GM19043 (cell line): ENCODE measurements at regions not wholly inside any gene's neighbourhood (a gene's known extent, or its start where the extent isn't known, plus 50 kb on each side); places are given as distances from the start of the nearest gene placed in this dataset.
"Not testable (repeated sequence)": the region's sequence is repeated elsewhere in the genome, so short reads cannot be mapped to it uniquely, and the experiment has no call there.

Experiments used
- ATAC-seq: cut with Tn5 transposase; IDR thresholded peaks from one replicate; pipeline ENCODE4 v1.9.1; 2021; ENCODE audit warnings: low read depth; ENCODE audit not compliant: unreplicated experiment

DNA sequence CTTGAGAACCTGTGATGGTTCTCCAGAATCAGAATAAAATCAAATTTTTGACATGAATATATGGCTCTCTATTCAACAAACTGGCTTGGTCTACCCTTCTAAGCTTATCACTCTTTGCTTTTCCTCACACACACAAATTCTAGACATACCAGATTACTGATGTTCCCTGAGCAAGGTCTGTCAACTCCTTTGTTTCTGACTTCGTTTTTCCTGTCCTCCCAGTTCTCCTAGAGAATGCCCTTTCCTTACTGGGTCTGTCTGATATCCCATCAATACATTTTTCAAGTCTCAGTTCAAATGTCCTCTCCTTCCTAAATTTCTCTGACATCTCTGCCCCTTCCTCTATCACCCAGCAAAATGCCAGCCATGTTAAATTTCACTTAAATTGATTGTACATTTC lies 202.1 kb upstream of the IGFBP7 start:
- no peak for ATAC-seq

GRCh38 chr4:57309658-57310057 lies 199.5 kb upstream of the IGFBP7 start:
- ATAC-seq = no peak

DNA sequence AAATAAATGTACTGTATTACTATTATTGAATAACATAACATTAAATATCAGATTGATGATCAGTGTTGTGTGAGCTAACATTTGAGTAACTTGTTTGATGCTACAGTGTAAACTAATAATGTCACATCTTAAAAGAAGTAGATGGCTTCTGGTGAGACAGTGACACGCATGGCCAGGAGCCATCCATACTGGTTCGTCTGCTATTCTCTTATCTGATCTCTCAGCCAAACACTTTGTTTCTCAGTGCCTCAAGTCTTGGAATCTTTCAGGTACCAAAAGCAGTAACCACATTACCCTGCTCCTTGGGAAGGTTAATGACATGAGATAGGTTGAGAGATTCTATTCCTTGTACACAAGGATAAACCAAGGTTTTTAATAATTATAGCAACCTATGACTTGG lies 198.1 kb upstream of the IGFBP7 start:
- no peak for ATAC-seq

DNA sequence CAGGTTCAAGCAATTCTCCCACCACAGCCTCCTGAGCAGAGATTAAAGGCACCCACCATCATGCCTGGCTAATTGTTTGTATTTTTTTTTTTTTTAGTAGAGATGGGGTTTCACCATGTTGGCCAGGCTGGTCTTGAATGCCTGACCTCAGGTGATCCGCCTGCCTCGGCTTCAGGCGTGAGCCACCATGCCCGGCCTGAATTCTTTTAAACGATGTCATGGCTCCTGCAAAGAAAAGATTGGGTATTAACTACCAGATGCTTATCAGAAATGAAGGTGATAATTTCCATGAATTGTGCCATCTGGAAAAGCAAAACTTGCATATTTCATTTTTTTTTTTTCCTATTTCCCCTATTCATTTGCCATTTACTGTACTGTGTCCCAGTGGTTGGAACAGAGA lies 195.7 kb upstream of the IGFBP7 start:
- ATAC-seq = no peak

- no peak for ATAC-seq
Measured at GRCh38 chr4:57303012-57303751, 193.0 kb upstream of the IGFBP7 start.

- ATAC-seq = not testable (repeated sequence)
Measured at GRCh38 chr4:57300300-57300699, 190.1 kb upstream of the IGFBP7 start.

GRCh38 chr4:57291911-57292310 lies 181.7 kb upstream of the IGFBP7 start:
- no peak for ATAC-seq

DNA sequence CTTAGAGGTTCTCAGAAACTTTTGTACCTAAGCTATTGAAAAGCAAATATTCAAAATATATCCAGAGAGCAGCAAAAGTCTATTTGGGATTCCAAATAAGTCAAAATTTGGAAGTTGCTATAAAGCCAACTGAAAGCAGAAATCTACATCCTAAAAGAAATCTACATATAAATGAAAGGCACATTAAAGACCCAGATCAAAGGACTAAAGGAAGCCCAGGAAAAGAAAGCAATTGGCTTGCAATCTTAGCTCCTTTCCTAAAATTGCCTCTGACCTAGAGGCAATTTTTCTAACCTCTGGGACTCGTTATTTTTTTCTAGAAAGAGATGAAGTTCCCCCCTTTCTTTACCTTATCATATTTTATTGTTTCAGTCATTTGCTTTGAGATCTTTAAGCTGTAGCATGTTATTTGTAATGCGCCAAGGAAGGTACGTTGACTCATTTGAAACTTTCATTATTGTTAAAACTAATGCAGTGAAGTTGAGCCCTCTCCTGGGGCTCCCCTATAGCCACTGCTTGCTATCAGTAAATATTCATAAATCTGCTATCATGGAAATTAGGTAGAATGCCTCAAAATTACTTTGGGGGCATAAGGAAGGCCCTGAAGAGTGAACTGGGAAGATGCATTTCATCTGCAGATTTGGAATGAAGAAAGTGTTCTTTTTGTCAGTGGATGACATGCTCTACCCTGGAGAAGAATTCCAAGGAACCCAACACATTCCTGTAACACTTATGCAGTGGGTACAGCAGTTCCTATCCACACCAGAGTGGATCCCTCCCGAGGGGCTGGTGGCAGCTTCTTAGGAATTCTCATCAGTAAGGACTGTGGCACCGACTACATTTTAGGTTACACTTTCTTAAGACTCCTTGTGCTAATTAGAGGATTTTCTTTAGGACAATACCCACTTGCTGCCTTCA lies 177.8 kb upstream of the IGFBP7 start:
- ATAC-seq = no peak

DNA sequence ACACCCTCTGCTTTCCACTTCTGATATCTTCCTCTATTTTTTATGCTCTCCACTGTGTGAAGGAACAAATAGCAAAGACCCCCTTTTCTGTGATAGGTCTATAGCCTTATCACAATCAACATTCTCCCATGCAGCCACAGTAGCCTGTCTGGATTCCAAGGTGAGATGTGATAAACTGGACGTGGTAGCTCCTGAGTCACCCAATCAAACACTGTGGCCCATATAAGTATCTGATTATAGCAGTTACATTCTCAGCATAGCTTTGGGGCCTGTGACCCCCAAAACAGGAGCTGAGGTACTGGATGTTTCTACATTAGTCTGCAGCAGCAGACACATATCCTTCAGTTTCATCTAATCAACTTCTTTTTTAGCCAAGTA lies 172.7 kb upstream of the IGFBP7 start:
- no peak for ATAC-seq

GRCh38 chr4:57280481-57280880 lies 170.3 kb upstream of the IGFBP7 start:
- ATAC-seq = no peak

GRCh38 chr4:57278780-57279179 lies 168.6 kb upstream of the IGFBP7 start:
- no peak for ATAC-seq

GRCh38 chr4:57274082-57274481 lies 163.9 kb upstream of the IGFBP7 start:
- ATAC-seq = no peak

GRCh38 chr4:57270346-57270745 lies 160.2 kb upstream of the IGFBP7 start:
- ATAC-seq = no peak

DNA sequence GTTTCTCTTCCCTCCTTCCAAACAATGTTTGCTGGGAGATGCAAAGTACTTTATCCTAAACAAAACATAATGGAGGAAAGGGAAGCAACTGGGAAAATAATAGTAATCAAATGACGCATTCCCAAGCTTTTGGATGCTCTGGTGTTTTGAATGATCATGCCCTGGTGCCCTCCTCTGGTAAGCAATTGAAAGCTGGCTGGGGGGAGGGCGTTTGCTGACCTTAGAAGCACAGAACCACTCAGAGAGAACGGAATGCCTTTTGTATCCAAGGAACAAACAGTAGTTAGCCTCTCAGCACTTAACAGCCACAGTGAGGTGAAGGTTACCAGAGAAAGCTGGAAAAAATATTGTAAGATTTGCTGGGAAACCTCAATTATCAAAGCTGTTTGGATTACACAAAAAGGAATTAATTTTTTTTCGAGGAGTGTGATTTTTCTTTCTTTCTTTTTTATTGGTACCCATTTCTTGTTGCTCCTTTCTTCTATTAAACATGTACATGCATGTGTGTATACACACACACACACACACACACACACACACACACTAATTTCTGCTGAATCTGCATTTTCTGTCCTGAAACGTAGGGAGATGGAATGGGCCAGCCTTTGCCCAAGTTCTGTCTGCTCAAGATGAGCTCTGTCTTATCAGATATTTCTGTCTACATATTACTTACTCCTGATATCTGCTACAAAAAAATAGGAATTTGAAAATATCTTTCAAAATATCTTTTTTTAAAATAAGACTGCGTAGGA lies 155.8 kb upstream of the IGFBP7 start:
- no peak for ATAC-seq

DNA sequence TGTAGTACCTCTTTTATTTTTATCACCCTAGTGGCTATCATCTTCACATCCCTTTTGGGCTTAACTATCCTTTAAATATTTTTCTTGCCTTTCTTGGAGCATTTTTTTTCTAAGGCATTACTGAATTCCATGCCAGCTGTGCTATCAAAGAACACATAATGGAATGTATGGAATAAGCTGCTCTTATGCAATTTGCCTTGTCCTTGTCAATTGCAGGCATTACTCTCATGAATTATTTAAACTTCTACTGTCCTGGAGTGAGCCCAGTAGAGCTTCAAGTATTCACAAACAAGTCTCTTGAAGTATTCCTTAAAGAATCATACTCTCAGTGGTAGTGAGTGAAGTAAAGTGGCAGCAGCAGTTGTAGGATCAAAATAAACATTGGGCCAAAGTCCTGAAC lies 144.6 kb upstream of the IGFBP7 start:
- ATAC-seq = no peak

- ATAC-seq = no peak
Measured at GRCh38 chr4:57249083-57249482, 138.9 kb upstream of the IGFBP7 start.

- ATAC-seq = no peak
Measured at GRCh38 chr4:57243076-57243475, 132.9 kb upstream of the IGFBP7 start.

GRCh38 chr4:57234252-57234775 lies 124.1 kb upstream of the IGFBP7 start:
- ATAC-seq = no peak

DNA sequence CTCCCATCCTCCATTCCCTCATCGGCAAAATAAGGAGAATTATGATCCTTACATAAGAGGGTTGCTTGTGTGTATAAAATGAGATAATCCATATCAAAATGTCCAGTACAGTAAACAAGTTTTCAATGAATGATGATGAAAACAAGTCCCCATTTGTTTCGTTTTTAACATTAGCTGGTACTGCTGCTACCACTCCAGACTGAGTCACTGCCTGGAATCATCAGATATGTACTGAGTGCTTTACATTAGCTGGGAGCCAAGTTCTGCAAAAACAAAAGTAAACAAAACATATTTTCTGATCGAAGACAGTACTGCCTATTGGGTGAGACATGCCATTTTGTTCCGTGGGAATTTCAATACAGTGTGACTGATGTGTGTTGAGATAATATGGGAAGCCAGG lies 123.2 kb upstream of the IGFBP7 start:
- ATAC-seq = no peak

DNA sequence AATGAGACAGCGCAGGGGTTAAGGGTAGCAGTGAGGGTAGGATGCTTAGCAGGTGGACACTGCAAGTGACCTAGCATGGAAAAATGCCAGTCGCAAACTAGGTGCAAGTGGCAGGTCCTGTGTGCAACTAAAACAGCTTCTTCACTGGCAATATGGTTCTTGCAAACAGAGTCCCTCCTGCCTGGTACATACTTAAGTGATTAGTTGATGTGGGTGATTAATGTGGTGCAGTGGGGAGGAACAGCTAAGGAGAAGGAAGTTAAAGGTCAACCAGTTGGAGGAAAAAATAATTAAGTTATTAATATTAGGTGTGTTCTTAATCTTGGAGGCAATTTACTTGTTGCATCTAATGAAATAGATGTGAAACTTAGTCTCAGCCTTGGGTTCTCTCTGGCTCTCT lies 121.6 kb upstream of the IGFBP7 start:
- no peak for ATAC-seq

- ATAC-seq = no peak
Measured at GRCh38 chr4:57220734-57221133, 110.5 kb upstream of the IGFBP7 start.
